Activated naive CD8-positive, alpha-beta T cell treated with anti-CD3 and anti-CD28 coated beads, Interleukin-2, amount 50 U/mL, for 24 hours (primary cell): ENCODE measurements at regions not wholly inside any gene's neighbourhood (a gene's known extent, or its start where the extent isn't known, plus 50 kb on each side); places are given as distances from the start of the nearest gene placed in this dataset.

ENCODE experiments used
- ATAC-seq: fragments of 150-1000 bp; cut with Tn5 transposase; one replicate; pipeline ENCODE4 v1.10.0; 2021
- DNase-seq: peaks from one replicate; pipeline ENCODE4 v3.0.0; 2021
- H3K27ac Mint-ChIP-seq: one replicate; pipeline ENCODE4 v1.8.0; 2021; ENCODE audit warnings: mild to moderate bottlenecking, mixed read lengths
- H3K27me3 Mint-ChIP-seq: one replicate; pipeline ENCODE4 v1.8.0; 2021; ENCODE audit warnings: mixed read lengths
- H3K36me3 Mint-ChIP-seq: one replicate; pipeline ENCODE4 v1.8.0; 2021; ENCODE audit warnings: low read depth, mixed read lengths
- H3K4me1 Mint-ChIP-seq: one replicate; pipeline ENCODE4 v1.8.0; 2021; ENCODE audit warnings: mixed read lengths
- H3K4me3 Mint-ChIP-seq: one replicate; pipeline ENCODE4 v1.8.0; 2021; ENCODE audit warnings: mild to moderate bottlenecking, moderate library complexity, mixed read lengths
- H3K9me3 Mint-ChIP-seq: one replicate; pipeline ENCODE4 v1.8.0; 2021; ENCODE audit warnings: mixed read lengths

GRCh38 chr2:19045151-19045550 lies 313.3 kb downstream of the OSR1 start:
- Mint-ChIP-seq H3K36me3 (peaks cover 2% of the 10 kb centered on the region), H3K27me3 (no peaks in the 10 kb centered on the region), H3K4me1 (no peaks in the 10 kb centered on the region), H3K9me3 (no peaks in the 10 kb centered on the region), H3K27ac (no peak overlapping the region), H3K4me3 (no peak overlapping the region)
- DNase-seq (no peak), ATAC-seq (no peak)

- DNase-seq (no peak), ATAC-seq (no peak)
- H3K4me3 Mint-ChIP-seq = no peak overlapping the region
- H3K4me1 Mint-ChIP-seq = no peaks in the 10 kb centered on the region
- H3K9me3 Mint-ChIP-seq = no peaks in the 10 kb centered on the region
- no peak overlapping the region for H3K27ac Mint-ChIP-seq
- H3K36me3 Mint-ChIP-seq = peaks cover 2% of the 10 kb centered on the region
- H3K27me3 Mint-ChIP-seq = no peaks in the 10 kb centered on the region
Measured at GRCh38 chr2:19043893-19044292, 314.5 kb downstream of the OSR1 start.

GRCh38 chr2:19041434-19042041 lies 316.9 kb downstream of the OSR1 start:
- ATAC-seq = no peak
- DNase-seq = no peak
- Mint-ChIP-seq H3K4me3 (no peak overlapping the region), H3K4me1 (no peaks in the 10 kb centered on the region), H3K9me3 (no peaks in the 10 kb centered on the region), H3K36me3 (no peaks in the 10 kb centered on the region), H3K27ac (no peak overlapping the region), H3K27me3 (no peaks in the 10 kb centered on the region)

GRCh38 chr2:19038071-19039015 lies 320.1 kb downstream of the OSR1 start:
- no peaks in the 10 kb centered on the region for H3K4me1 Mint-ChIP-seq
- no peaks in the 10 kb centered on the region for H3K27me3 Mint-ChIP-seq
- H3K27ac Mint-ChIP-seq = no peak overlapping the region
- H3K4me3 Mint-ChIP-seq = no peak overlapping the region
- ATAC-seq = no peak
- DNase-seq = no peak
- no peaks in the 10 kb centered on the region for H3K9me3 Mint-ChIP-seq
- H3K36me3 Mint-ChIP-seq = no peaks in the 10 kb centered on the region

GRCh38 chr2:19036091-19036490 lies 322.3 kb downstream of the OSR1 start:
- Mint-ChIP-seq H3K27ac (no peak overlapping the region), H3K27me3 (no peaks in the 10 kb centered on the region), H3K4me3 (no peak overlapping the region), H3K36me3 (no peaks in the 10 kb centered on the region), H3K4me1 (no peaks in the 10 kb centered on the region), H3K9me3 (no peaks in the 10 kb centered on the region)
- DNase-seq = no peak
- no peak for ATAC-seq

GRCh38 chr2:19035238-19035637 lies 323.2 kb downstream of the OSR1 start:
- no peaks in the 10 kb centered on the region for H3K36me3 Mint-ChIP-seq
- H3K4me1 Mint-ChIP-seq = no peaks in the 10 kb centered on the region
- DNase-seq (no peak), ATAC-seq (no peak)
- H3K9me3 Mint-ChIP-seq = no peaks in the 10 kb centered on the region
- no peaks in the 10 kb centered on the region for H3K27me3 Mint-ChIP-seq
- no peak overlapping the region for H3K4me3 Mint-ChIP-seq
- H3K27ac Mint-ChIP-seq = no peak overlapping the region

GRCh38 chr2:19033240-19033639 lies 325.2 kb downstream of the OSR1 start:
- Mint-ChIP-seq H3K9me3 (no peaks in the 10 kb centered on the region), H3K4me1 (no peaks in the 10 kb centered on the region), H3K27me3 (no peaks in the 10 kb centered on the region), H3K27ac (no peak overlapping the region), H3K36me3 (no peaks in the 10 kb centered on the region), H3K4me3 (no peak overlapping the region)
- no peak for DNase-seq
- ATAC-seq = no peak

- H3K36me3 Mint-ChIP-seq = no peaks in the 10 kb centered on the region
- ATAC-seq = no peak
- H3K9me3 Mint-ChIP-seq = no peaks in the 10 kb centered on the region
- DNase-seq = no peak
- H3K4me1 Mint-ChIP-seq = no peaks in the 10 kb centered on the region
- no peak overlapping the region for H3K4me3 Mint-ChIP-seq
- no peak overlapping the region for H3K27ac Mint-ChIP-seq
- no peaks in the 10 kb centered on the region for H3K27me3 Mint-ChIP-seq
Measured at GRCh38 chr2:19031642-19032041, 326.8 kb downstream of the OSR1 start.

GRCh38 chr2:19029655-19030054 lies 328.8 kb downstream of the OSR1 start:
- Mint-ChIP-seq H3K4me1 (no peaks in the 10 kb centered on the region), H3K36me3 (no peaks in the 10 kb centered on the region), H3K4me3 (no peak overlapping the region), H3K9me3 (no peaks in the 10 kb centered on the region), H3K27ac (no peak overlapping the region), H3K27me3 (no peaks in the 10 kb centered on the region)
- no peak for ATAC-seq
- no peak for DNase-seq

GRCh38 chr2:19028587-19029375 lies 329.6 kb downstream of the OSR1 start:
- H3K27me3 Mint-ChIP-seq = no peaks in the 10 kb centered on the region
- no peaks in the 10 kb centered on the region for H3K9me3 Mint-ChIP-seq
- DNase-seq = no peak
- H3K36me3 Mint-ChIP-seq = no peaks in the 10 kb centered on the region
- ATAC-seq = no peak
- H3K27ac Mint-ChIP-seq = no peak overlapping the region
- no peak overlapping the region for H3K4me3 Mint-ChIP-seq
- H3K4me1 Mint-ChIP-seq = no peaks in the 10 kb centered on the region

GRCh38 chr2:19027626-19028025 lies 330.8 kb downstream of the OSR1 start:
- Mint-ChIP-seq H3K27me3 (no peaks in the 10 kb centered on the region), H3K9me3 (no peaks in the 10 kb centered on the region), H3K36me3 (no peaks in the 10 kb centered on the region), H3K27ac (no peak overlapping the region), H3K4me3 (no peak overlapping the region), H3K4me1 (no peaks in the 10 kb centered on the region)
- DNase-seq (no peak), ATAC-seq (no peak)

GRCh38 chr2:19026261-19026660 lies 332.2 kb downstream of the OSR1 start:
- Mint-ChIP-seq H3K4me1 (no peaks in the 10 kb centered on the region), H3K36me3 (no peaks in the 10 kb centered on the region), H3K27me3 (no peaks in the 10 kb centered on the region), H3K27ac (no peak overlapping the region), H3K4me3 (no peak overlapping the region), H3K9me3 (no peaks in the 10 kb centered on the region)
- ATAC-seq = no peak
- no peak for DNase-seq

GRCh38 chr2:19022334-19022733 lies 336.1 kb downstream of the OSR1 start:
- no peaks in the 10 kb centered on the region for H3K27me3 Mint-ChIP-seq

GRCh38 chr2:19021721-19022120 lies 336.7 kb downstream of the OSR1 start:
- Mint-ChIP-seq H3K36me3 (no peaks in the 10 kb centered on the region), H3K4me3 (no peak overlapping the region), H3K4me1 (no peaks in the 10 kb centered on the region), H3K27ac (no peak overlapping the region), H3K27me3 (no peaks in the 10 kb centered on the region), H3K9me3 (peaks cover 4% of the 10 kb centered on the region)
- ATAC-seq = no peak
- DNase-seq = no peak

More at GRCh38 chr2:19022334-19022733, 336.1 kb downstream of the OSR1 start:
- no peak overlapping the region for H3K4me3 Mint-ChIP-seq
- H3K4me1 Mint-ChIP-seq = no peaks in the 10 kb centered on the region
- H3K9me3 Mint-ChIP-seq = peaks cover 4% of the 10 kb centered on the region
- DNase-seq (no peak), ATAC-seq (no peak)
- H3K36me3 Mint-ChIP-seq = no peaks in the 10 kb centered on the region
- H3K27ac Mint-ChIP-seq = no peak overlapping the region

- Mint-ChIP-seq H3K27me3 (no peaks in the 10 kb centered on the region), H3K4me1 (no peaks in the 10 kb centered on the region), H3K9me3 (peaks cover 7% of the 10 kb centered on the region), H3K36me3 (no peaks in the 10 kb centered on the region), H3K4me3 (no peak overlapping the region), H3K27ac (no peak overlapping the region)
- no peak for DNase-seq
- ATAC-seq = no peak
Measured at GRCh38 chr2:19021100-19021476, 337.3 kb downstream of the OSR1 start.
